ENCODE measurements at regions not wholly inside any gene's neighbourhood (a gene's known extent, or its start where the extent isn't known, plus 50 kb on each side); places are given as distances from the start of the nearest gene placed in this dataset.

DNA sequence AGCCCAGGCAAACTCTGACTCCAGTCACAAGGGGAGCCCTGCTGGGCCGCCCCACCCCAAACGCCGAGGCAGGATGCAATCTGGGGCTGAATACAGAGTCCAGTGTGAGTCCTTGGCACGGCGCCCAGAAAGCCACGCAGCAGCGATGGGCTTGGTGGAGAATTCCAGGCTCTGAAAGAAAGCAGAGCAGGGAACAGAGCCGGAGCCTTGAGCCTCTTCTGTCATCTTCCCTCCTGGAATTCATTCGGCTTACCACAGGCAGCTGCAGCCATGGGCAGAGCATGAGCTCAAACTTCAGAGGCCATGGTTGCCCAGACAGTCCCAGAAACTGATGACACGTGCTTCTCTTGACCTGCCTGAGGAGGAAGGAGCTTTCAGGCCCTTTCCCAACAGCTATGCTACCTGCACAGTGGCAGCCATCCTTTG, 441.1 kb upstream of the JARID2 start (continued):
- TF ChIP-seq SKIL (CRISPR knock-in tag; IDR thresholded peaks at IDR 0.05; ENCODE audit: borderline replicate concordance) = no peak
- TF ChIP-seq, protein P1, sequence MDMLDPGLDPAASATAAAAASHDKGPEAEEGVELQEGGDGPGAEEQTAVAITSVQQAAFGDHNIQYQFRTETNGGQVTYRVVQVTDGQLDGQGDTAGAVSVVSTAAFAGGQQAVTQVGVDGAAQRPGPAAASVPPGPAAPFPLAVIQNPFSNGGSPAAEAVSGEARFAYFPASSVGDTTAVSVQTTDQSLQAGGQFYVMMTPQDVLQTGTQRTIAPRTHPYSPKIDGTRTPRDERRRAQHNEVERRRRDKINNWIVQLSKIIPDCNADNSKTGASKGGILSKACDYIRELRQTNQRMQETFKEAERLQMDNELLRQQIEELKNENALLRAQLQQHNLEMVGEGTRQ (IDR thresholded peaks at IDR 0.05; ENCODE audit: low read depth, low read length) = no peak
- TF ChIP-seq, protein P1 (CRISPR knock-in tag; IDR thresholded peaks at IDR 0.05; ENCODE audit: borderline replicate concordance) = no peak
- no peak for TF ChIP-seq SETDB1 (CRISPR knock-in tag; IDR thresholded peaks at IDR 0.05; ENCODE audit: borderline replicate concordance)
- TF ChIP-seq, protein P2, sequence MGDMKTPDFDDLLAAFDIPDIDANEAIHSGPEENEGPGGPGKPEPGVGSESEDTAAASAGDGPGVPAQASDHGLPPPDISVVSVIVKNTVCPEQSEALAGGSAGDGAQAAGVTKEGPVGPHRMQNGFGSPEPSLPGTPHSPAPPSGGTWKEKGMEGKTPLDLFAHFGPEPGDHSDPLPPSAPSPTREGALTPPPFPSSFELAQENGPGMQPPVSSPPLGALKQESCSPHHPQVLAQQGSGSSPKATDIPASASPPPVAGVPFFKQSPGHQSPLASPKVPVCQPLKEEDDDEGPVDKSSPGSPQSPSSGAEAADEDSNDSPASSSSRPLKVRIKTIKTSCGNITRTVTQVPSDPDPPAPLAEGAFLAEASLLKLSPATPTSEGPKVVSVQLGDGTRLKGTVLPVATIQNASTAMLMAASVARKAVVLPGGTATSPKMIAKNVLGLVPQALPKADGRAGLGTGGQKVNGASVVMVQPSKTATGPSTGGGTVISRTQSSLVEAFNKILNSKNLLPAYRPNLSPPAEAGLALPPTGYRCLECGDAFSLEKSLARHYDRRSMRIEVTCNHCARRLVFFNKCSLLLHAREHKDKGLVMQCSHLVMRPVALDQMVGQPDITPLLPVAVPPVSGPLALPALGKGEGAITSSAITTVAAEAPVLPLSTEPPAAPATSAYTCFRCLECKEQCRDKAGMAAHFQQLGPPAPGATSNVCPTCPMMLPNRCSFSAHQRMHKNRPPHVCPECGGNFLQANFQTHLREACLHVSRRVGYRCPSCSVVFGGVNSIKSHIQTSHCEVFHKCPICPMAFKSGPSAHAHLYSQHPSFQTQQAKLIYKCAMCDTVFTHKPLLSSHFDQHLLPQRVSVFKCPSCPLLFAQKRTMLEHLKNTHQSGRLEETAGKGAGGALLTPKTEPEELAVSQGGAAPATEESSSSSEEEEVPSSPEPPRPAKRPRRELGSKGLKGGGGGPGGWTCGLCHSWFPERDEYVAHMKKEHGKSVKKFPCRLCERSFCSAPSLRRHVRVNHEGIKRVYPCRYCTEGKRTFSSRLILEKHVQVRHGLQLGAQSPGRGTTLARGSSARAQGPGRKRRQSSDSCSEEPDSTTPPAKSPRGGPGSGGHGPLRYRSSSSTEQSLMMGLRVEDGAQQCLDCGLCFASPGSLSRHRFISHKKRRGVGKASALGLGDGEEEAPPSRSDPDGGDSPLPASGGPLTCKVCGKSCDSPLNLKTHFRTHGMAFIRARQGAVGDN (CRISPR knock-in tag; IDR thresholded peaks at IDR 0.05) = peak; percentile 32; the same call in 1 of the 2 replicates
- TF ChIP-seq, protein P3, sequence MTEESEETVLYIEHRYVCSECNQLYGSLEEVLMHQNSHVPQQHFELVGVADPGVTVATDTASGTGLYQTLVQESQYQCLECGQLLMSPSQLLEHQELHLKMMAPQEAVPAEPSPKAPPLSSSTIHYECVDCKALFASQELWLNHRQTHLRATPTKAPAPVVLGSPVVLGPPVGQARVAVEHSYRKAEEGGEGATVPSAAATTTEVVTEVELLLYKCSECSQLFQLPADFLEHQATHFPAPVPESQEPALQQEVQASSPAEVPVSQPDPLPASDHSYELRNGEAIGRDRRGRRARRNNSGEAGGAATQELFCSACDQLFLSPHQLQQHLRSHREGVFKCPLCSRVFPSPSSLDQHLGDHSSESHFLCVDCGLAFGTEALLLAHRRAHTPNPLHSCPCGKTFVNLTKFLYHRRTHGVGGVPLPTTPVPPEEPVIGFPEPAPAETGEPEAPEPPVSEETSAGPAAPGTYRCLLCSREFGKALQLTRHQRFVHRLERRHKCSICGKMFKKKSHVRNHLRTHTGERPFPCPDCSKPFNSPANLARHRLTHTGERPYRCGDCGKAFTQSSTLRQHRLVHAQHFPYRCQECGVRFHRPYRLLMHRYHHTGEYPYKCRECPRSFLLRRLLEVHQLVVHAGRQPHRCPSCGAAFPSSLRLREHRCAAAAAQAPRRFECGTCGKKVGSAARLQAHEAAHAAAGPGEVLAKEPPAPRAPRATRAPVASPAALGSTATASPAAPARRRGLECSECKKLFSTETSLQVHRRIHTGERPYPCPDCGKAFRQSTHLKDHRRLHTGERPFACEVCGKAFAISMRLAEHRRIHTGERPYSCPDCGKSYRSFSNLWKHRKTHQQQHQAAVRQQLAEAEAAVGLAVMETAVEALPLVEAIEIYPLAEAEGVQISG (CRISPR knock-in tag; IDR thresholded peaks at IDR 0.05) = no peak
- TF ChIP-seq MIER3 (CRISPR knock-in tag; IDR thresholded peaks at IDR 0.05; ENCODE audit: borderline replicate concordance) = no peak
- no peak for TF ChIP-seq TAF15 (IDR thresholded peaks at IDR 0.05; ENCODE audit: low read depth, low read length, poor library complexity, severe bottlenecking)
- TF ChIP-seq ZNF775 (CRISPR knock-in tag; IDR thresholded peaks at IDR 0.05; ENCODE audit: borderline replicate concordance) = no peak
- TF ChIP-seq SSRP1 (CRISPR knock-in tag; IDR thresholded peaks at IDR 0.05) = no peak
- TF ChIP-seq ZNF335 (CRISPR knock-in tag; IDR thresholded peaks at IDR 0.05) = no peak
- TF ChIP-seq SMYD3 (CRISPR knock-in tag; IDR thresholded peaks at IDR 0.05) = no peak
- TF ChIP-seq ZBTB7A (CRISPR knock-in tag; IDR thresholded peaks at IDR 0.05) = no peak
- no peak for TF ChIP-seq ZNF350 (CRISPR knock-in tag; IDR thresholded peaks at IDR 0.05; ENCODE audit: borderline replicate concordance, low read depth)
- no peak for TF ChIP-seq ZNF326 (CRISPR knock-in tag; IDR thresholded peaks at IDR 0.05; ENCODE audit: borderline replicate concordance)
- TF ChIP-seq IRF9 (CRISPR knock-in tag; IDR thresholded peaks at IDR 0.05; ENCODE audit: borderline replicate concordance) = peak; percentile 57; the same call in 1 of the 2 replicates
- TF ChIP-seq SOX13 (IDR thresholded peaks at IDR 0.05) = no peak
- TF ChIP-seq SOX13 (CRISPR knock-in tag; conservative IDR thresholded peaks at IDR 0.05 in 1 of 2, IDR thresholded peaks at IDR 0.05 in 1 of 2) = no peak

All from HepG2 (cell line).